ENCODE measurements at regions not wholly inside any gene's neighbourhood (a gene's known extent, or its start where the extent isn't known, plus 50 kb on each side); places are given as distances from the start of the nearest gene placed in this dataset.

GRCh38 chr14:48936362-48936761, 649.8 kb downstream of the RPS29 start:
- FAIRE-seq (no peak), DNase-seq (ENCODE audit: insufficient read length, low spot score) (peak; percentile 4)

GRCh38 chr14:48925184-48925583, 661.0 kb downstream of the RPS29 start:
- no peak for FAIRE-seq
- no peak for DNase-seq (ENCODE audit: insufficient read length, low spot score)

- no peak for FAIRE-seq
- no peak for DNase-seq (ENCODE audit: insufficient read length, low spot score)
Measured at GRCh38 chr14:48914921-48915320, 671.3 kb downstream of the RPS29 start.

- DNase-seq (ENCODE audit: insufficient read length, low spot score) (no peak), FAIRE-seq (no peak)
Measured at GRCh38 chr14:48914382-48914781, 671.8 kb downstream of the RPS29 start.

GRCh38 chr14:48900565-48900964, 685.6 kb downstream of the RPS29 start:
- DNase-seq (ENCODE audit: insufficient read length, low spot score) (no peak), FAIRE-seq (no peak)

- DNase-seq (ENCODE audit: insufficient read length, low spot score) (no peak), FAIRE-seq (no peak)
Measured at GRCh38 chr14:48890333-48890732, 695.8 kb downstream of the RPS29 start.

- FAIRE-seq (no peak), DNase-seq (ENCODE audit: insufficient read length, low spot score) (no peak)
Measured at GRCh38 chr14:48876806-48877340, 709.3 kb downstream of the RPS29 start.

GRCh38 chr14:48874711-48875110, 711.5 kb downstream of the RPS29 start:
- no peak for DNase-seq (ENCODE audit: insufficient read length, low spot score)
- FAIRE-seq: no peak

GRCh38 chr14:48857366-48857765, 728.8 kb downstream of the RPS29 start:
- DNase-seq (ENCODE audit: insufficient read length, low spot score): no peak
- no peak for FAIRE-seq

GRCh38 chr14:48853159-48853558, 733.0 kb downstream of the RPS29 start:
- no peak for FAIRE-seq
- DNase-seq (ENCODE audit: insufficient read length, low spot score): no peak

- FAIRE-seq (no peak), DNase-seq (ENCODE audit: insufficient read length, low spot score) (no peak)
Measured at GRCh38 chr14:48849741-48850322, 736.3 kb downstream of the RPS29 start.

- no peak for FAIRE-seq
Measured at GRCh38 chr14:48842785-48843184, 743.4 kb downstream of the RPS29 start.

GRCh38 chr14:48826058-48826457, 760.1 kb downstream of the RPS29 start:
- DNase-seq (ENCODE audit: insufficient read length, low spot score) (no peak), FAIRE-seq (no peak)

More at GRCh38 chr14:48842785-48843184, 743.4 kb downstream of the RPS29 start:
- no peak for DNase-seq (ENCODE audit: insufficient read length, low spot score)

- DNase-seq (ENCODE audit: insufficient read length, low spot score) (no peak), FAIRE-seq (no peak)
Measured at GRCh38 chr14:48814562-48814961, 771.6 kb downstream of the RPS29 start.

- FAIRE-seq: no peak
- DNase-seq (ENCODE audit: insufficient read length, low spot score): no peak
Measured at GRCh38 chr14:48805315-48805714, 780.9 kb downstream of the RPS29 start.

- no peak for DNase-seq (ENCODE audit: insufficient read length, low spot score)
- FAIRE-seq: no peak
Measured at GRCh38 chr14:48792376-48793024, 793.7 kb downstream of the RPS29 start.

GRCh38 chr14:48788771-48789170, 797.4 kb downstream of the RPS29 start:
- DNase-seq (ENCODE audit: insufficient read length, low spot score): no peak
- no peak for FAIRE-seq

GRCh38 chr14:48786498-48786897, 799.7 kb downstream of the RPS29 start:
- no peak for FAIRE-seq
- no peak for DNase-seq (ENCODE audit: insufficient read length, low spot score)

- no peak for FAIRE-seq
Measured at GRCh38 chr14:48771717-48772116, 814.5 kb downstream of the RPS29 start.

GRCh38 chr14:48751293-48751692, 834.9 kb downstream of the RPS29 start:
- DNase-seq (ENCODE audit: insufficient read length, low spot score) (no peak), FAIRE-seq (no peak)

More at GRCh38 chr14:48771717-48772116, 814.5 kb downstream of the RPS29 start:
- no peak for DNase-seq (ENCODE audit: insufficient read length, low spot score)

GRCh38 chr14:48748151-48748675, 838.0 kb downstream of the RPS29 start:
- DNase-seq (ENCODE audit: insufficient read length, low spot score): no peak
- no peak for FAIRE-seq

GRCh38 chr14:48747561-48748089, 838.6 kb downstream of the RPS29 start:
- DNase-seq (ENCODE audit: insufficient read length, low spot score) (no peak), FAIRE-seq (no peak)
